GM04503 (cell line): ENCODE measurements at regions not wholly inside any gene's neighbourhood (a gene's known extent, or its start where the extent isn't known, plus 50 kb on each side); places are given as distances from the start of the nearest gene placed in this dataset.
"Not testable (repeated sequence)": the region's sequence is repeated elsewhere in the genome, so short reads cannot be mapped to it uniquely, and the experiment has no call there.

Source experiments
- DNase-seq: peaks from one replicate; pipeline ENCODE4 v3.0.0-alpha.2; 2012; ENCODE audit warnings: low read depth

GRCh38 chr1:83238654-83239053, 760.3 kb downstream of the TTLL7 start:
- DNase-seq = not testable (repeated sequence)

GRCh38 chr1:83219788-83220187, 779.1 kb downstream of the TTLL7 start:
- not testable (repeated sequence) for DNase-seq

GRCh38 chr1:83218036-83218716, 780.8 kb downstream of the TTLL7 start:
- not testable (repeated sequence) for DNase-seq

GRCh38 chr1:83214317-83214716, 784.6 kb downstream of the TTLL7 start:
- DNase-seq = not testable (repeated sequence)

- not testable (repeated sequence) for DNase-seq
Observed at GRCh38 chr1:83213648-83214047, 785.3 kb downstream of the TTLL7 start.

- not testable (repeated sequence) for DNase-seq
Observed at GRCh38 chr1:83212033-83212432, 786.9 kb downstream of the TTLL7 start.

GRCh38 chr1:83208540-83208939, 790.4 kb downstream of the TTLL7 start:
- DNase-seq = not testable (repeated sequence)

GRCh38 chr1:83194610-83195009, 804.3 kb downstream of the TTLL7 start:
- DNase-seq = not testable (repeated sequence)

GRCh38 chr1:83182033-83182728, 816.8 kb downstream of the TTLL7 start:
- not testable (repeated sequence) for DNase-seq

GRCh38 chr1:83180621-83181020, 818.3 kb downstream of the TTLL7 start:
- not testable (repeated sequence) for DNase-seq

- not testable (repeated sequence) for DNase-seq
Observed at GRCh38 chr1:83167634-83168033, 831.3 kb downstream of the TTLL7 start.

GRCh38 chr1:83163879-83164475, 835.0 kb downstream of the TTLL7 start:
- peak; percentile 26 for DNase-seq

GRCh38 chr1:83158924-83159323, 840.0 kb downstream of the TTLL7 start:
- not testable (repeated sequence) for DNase-seq

- not testable (repeated sequence) for DNase-seq
Observed at GRCh38 chr1:83154306-83154705, 844.6 kb downstream of the TTLL7 start.

- DNase-seq = peak; percentile 47
Observed at GRCh38 chr1:83151167-83151898, 847.6 kb downstream of the TTLL7 start.

- DNase-seq = not testable (repeated sequence)
Observed at GRCh38 chr1:83150479-83150878, 848.5 kb downstream of the TTLL7 start.

GRCh38 chr1:83145820-83146219, 853.1 kb downstream of the TTLL7 start:
- not testable (repeated sequence) for DNase-seq

- not testable (repeated sequence) for DNase-seq
Observed at GRCh38 chr1:83142802-83143201, 856.1 kb downstream of the TTLL7 start.

- not testable (repeated sequence) for DNase-seq
Observed at GRCh38 chr1:83135524-83136157, 863.3 kb downstream of the TTLL7 start.

- not testable (repeated sequence) for DNase-seq
Observed at GRCh38 chr1:83134322-83135014, 864.5 kb downstream of the TTLL7 start.

GRCh38 chr1:83131692-83131955, 867.3 kb downstream of the TTLL7 start:
- no peak for DNase-seq
